IMR-90 (cell line): ENCODE measurements at regions not wholly inside any gene's neighbourhood (a gene's known extent, or its start where the extent isn't known, plus 50 kb on each side); places are given as distances from the start of the nearest gene placed in this dataset.

Experiments used
- ATAC-seq: fragments of 200-7000 bp; cut with Tn5 transposase; 2 replicates; pipeline ENCODE4 v1.9.1; 2020; ENCODE audit warnings: low read depth, mild to moderate bottlenecking, moderate library complexity
- BruUV-seq: library from RNA; stranded (reverse); fragments of 400-500 nt; replicated peaks from 2 replicates; lab custom pipeline; 2021; lab: Mats Ljungman, UMichigan
- CTCF ChIA-PET: fragments of 300-600 bp; formaldehyde crosslinking; extraction: SDS; loops from one replicate; lab custom pipeline; 2021; ENCODE audit warnings: antibody characterized with exemption; lab: Yijun Ruan, JAX
- POLR2A ChIA-PET: fragments of 300-600 bp; sonication (Branson Sonifier 250); formaldehyde crosslinking; loops from one replicate; lab custom pipeline; 2022; ENCODE audit warnings: antibody characterized with exemption; ENCODE audit not compliant: unreplicated experiment; lab: Charles Lee
- DNase-seq: peaks from one replicate; pipeline ENCODE4 v3.0.0; 2013
- H2AFZ ChIP-seq: replicated peaks from 2 replicates; pipeline ENCODE3; 2013; ENCODE audit warnings: low read length, mild to moderate bottlenecking; ENCODE audit not compliant: poor library complexity
- H2AK5ac ChIP-seq: 2 replicates; pipeline ENCODE4 v1.6.1; 2013; ENCODE audit warnings: low read depth, low read length, inconsistent platforms
- H2AK9ac ChIP-seq: replicated peaks from 2 replicates; pipeline ENCODE3; 2013; ENCODE audit warnings: mild to moderate bottlenecking, low read depth, low read length, moderate library complexity; ENCODE audit not compliant: poor library complexity
- H2BK120ac ChIP-seq: 2 replicates; pipeline ENCODE4 v1.6.1; 2013; ENCODE audit warnings: low read depth, low read length, inconsistent platforms
- H2BK15ac ChIP-seq: 3 replicates; pipeline ENCODE4 v1.6.1; 2013; ENCODE audit warnings: low read depth, low read length, inconsistent platforms
- H2BK20ac ChIP-seq: 2 replicates; pipeline ENCODE4 v1.6.1; 2013; ENCODE audit warnings: low read depth, mild to moderate bottlenecking, inconsistent platforms, low read length, moderate library complexity
- H2BK5ac ChIP-seq: 2 replicates; pipeline ENCODE4 v1.6.1; 2013; ENCODE audit warnings: mild to moderate bottlenecking, low read depth, low read length, inconsistent platforms; ENCODE audit not compliant: poor library complexity, severe bottlenecking
- H3K14ac ChIP-seq: replicated peaks from 2 replicates; pipeline ENCODE4 v1.6.1; 2013; ENCODE audit warnings: low read depth, low read length, inconsistent platforms
- H3K18ac ChIP-seq: 2 replicates; pipeline ENCODE4 v1.6.1; 2013; ENCODE audit warnings: low read depth, low read length, control low read depth
- H3K23ac ChIP-seq: 2 replicates; pipeline ENCODE4 v1.6.1; 2013; ENCODE audit warnings: low read depth, low read length, inconsistent platforms
- H3K27ac ChIP-seq: 2 replicates; pipeline ENCODE4 v1.5.1; 2013; ENCODE audit warnings: mild to moderate bottlenecking, control low read depth, low read length; ENCODE audit not compliant: insufficient read depth
- H3K27me3 ChIP-seq: 2 replicates; pipeline ENCODE4 v1.6.1; 2013; ENCODE audit warnings: low read length; ENCODE audit not compliant: control insufficient read depth, insufficient read depth
- H3K36me3 ChIP-seq: 2 replicates; pipeline ENCODE4 v1.6.1; 2013; ENCODE audit warnings: low read length, mixed read lengths; ENCODE audit not compliant: control insufficient read depth, insufficient read depth
- H3K4ac ChIP-seq: 2 replicates; pipeline ENCODE4 v1.6.1; 2013; ENCODE audit warnings: low read depth, low read length, inconsistent platforms
- H3K4me1 ChIP-seq: 2 replicates; pipeline ENCODE4 v1.6.1; 2013; ENCODE audit warnings: low read length, mixed read lengths; ENCODE audit not compliant: control insufficient read depth, insufficient read depth
- H3K4me2 ChIP-seq: 2 replicates; pipeline ENCODE4 v1.6.1; 2013; ENCODE audit warnings: low read depth, mild to moderate bottlenecking, control low read depth, low read length, moderate library complexity
- H3K4me3 ChIP-seq: 2 replicates; pipeline ENCODE4 v1.5.1; 2013; ENCODE audit warnings: low read depth, mild to moderate bottlenecking, control low read depth, low read length, moderate library complexity; ENCODE audit not compliant: insufficient read depth
- H3K56ac ChIP-seq: 2 replicates; pipeline ENCODE4 v1.6.1; 2013; ENCODE audit warnings: low read length, inconsistent platforms; ENCODE audit not compliant: insufficient read depth; ENCODE audit errors: extremely low read depth
- H3K79me1 ChIP-seq, 2 experiments: 2 replicates each; pipeline ENCODE4 v1.6.1; 2013; ENCODE audit warnings: low read length in 2 of 2, inconsistent platforms in 1 of 2, low read depth in 1 of 2
- H3K9ac ChIP-seq: 2 replicates; pipeline ENCODE4 v1.6.1; 2013; ENCODE audit warnings: low read depth, low read length, control low read depth
- H3K9me1 ChIP-seq: 2 replicates; pipeline ENCODE4 v1.6.1; 2013; ENCODE audit warnings: low read length, inconsistent platforms; ENCODE audit not compliant: insufficient read depth
- H3K9me3 ChIP-seq: 2 replicates; pipeline ENCODE4 v1.6.1; 2013; ENCODE audit warnings: low read length; ENCODE audit not compliant: control insufficient read depth, insufficient read depth
- H4K20me1 ChIP-seq: 2 replicates; pipeline ENCODE4 v1.6.1; 2013; ENCODE audit warnings: low read length, inconsistent platforms; ENCODE audit not compliant: insufficient read depth
- H4K5ac ChIP-seq: 2 replicates; pipeline ENCODE4 v1.6.1; 2013; ENCODE audit warnings: mild to moderate bottlenecking, low read depth, low read length, control low read depth
- H4K8ac ChIP-seq, 2 experiments: 2 replicates each; pipeline ENCODE4 v1.6.1; 2013; ENCODE audit warnings: low read depth in 2 of 2, low read length in 2 of 2, control low read depth in 1 of 2, inconsistent platforms in 1 of 2
- H4K91ac ChIP-seq: 2 replicates; pipeline ENCODE4 v1.6.1; 2013; ENCODE audit warnings: low read depth, low read length, inconsistent platforms; ENCODE audit not compliant: insufficient read depth
- BHLHE40 ChIP-seq: fragments of 150-350 bp; IDR thresholded peaks from 2 replicates; pipeline ENCODE4 v1.6.1; 2016; ENCODE audit warnings: mild to moderate bottlenecking, low read depth, low read length
- CEBPB ChIP-seq: IDR thresholded peaks from 2 replicates; pipeline ENCODE4 v1.6.1; 2012; ENCODE audit warnings: low read depth, low read length, improper control_type of control experiment
- CHD1 ChIP-seq: IDR thresholded peaks from 2 replicates; pipeline ENCODE4 v1.6.1; 2012; ENCODE audit warnings: low read depth, low read length, improper control_type of control experiment
- ELK1 ChIP-seq: fragments of 150-350 bp; IDR thresholded peaks from 2 replicates; pipeline ENCODE4 v1.6.1; 2016; ENCODE audit warnings: low read depth, mild to moderate bottlenecking, low read length, moderate library complexity, borderline replicate concordance
- FOS ChIP-seq: fragments of 150-350 bp; IDR thresholded peaks from 2 replicates; pipeline ENCODE4 v1.6.1; 2016; ENCODE audit warnings: low read depth, low read length
- MAFK ChIP-seq: IDR thresholded peaks from 2 replicates; pipeline ENCODE4 v1.6.1; 2012; ENCODE audit warnings: low read depth, low read length, improper control_type of control experiment
- MAZ ChIP-seq: IDR thresholded peaks from 2 replicates; pipeline ENCODE4 v1.6.1; 2012; ENCODE audit warnings: low read depth, mild to moderate bottlenecking, low read length, improper control_type of control experiment, moderate library complexity, borderline replicate concordance
- MXI1 ChIP-seq: IDR thresholded peaks from 2 replicates; pipeline ENCODE4 v1.6.1; 2012; ENCODE audit warnings: low read depth, mild to moderate bottlenecking, low read length, moderate library complexity, borderline replicate concordance
- NFE2L2 ChIP-seq: fragments of 150-350 bp; IDR thresholded peaks from 2 replicates; pipeline ENCODE4 v1.6.1; 2016; ENCODE audit warnings: low read depth, mild to moderate bottlenecking, low read length
- POLR2A ChIP-seq: IDR thresholded peaks from 2 replicates; pipeline ENCODE4 v1.6.1; 2012; ENCODE audit warnings: mild to moderate bottlenecking, low read depth, low read length
- RAD21 ChIP-seq: IDR thresholded peaks from 2 replicates; pipeline ENCODE4 v1.6.1; 2012; ENCODE audit warnings: low read length, improper control_type of control experiment
- RCOR1 ChIP-seq: IDR thresholded peaks from 2 replicates; pipeline ENCODE4 v1.6.1; 2012; ENCODE audit warnings: mild to moderate bottlenecking, low read length, improper control_type of control experiment; ENCODE audit not compliant: insufficient replicate concordance
- RFX5 ChIP-seq: IDR thresholded peaks from 2 replicates; pipeline ENCODE4 v1.8.0; 2012; ENCODE audit warnings: low read depth, mild to moderate bottlenecking, low read length, moderate library complexity
- SMC3 ChIP-seq: fragments of 150-350 bp; IDR thresholded peaks from 2 replicates; pipeline ENCODE4 v1.6.1; 2016; ENCODE audit warnings: low read depth, mild to moderate bottlenecking, antibody characterized with exemption, low read length, moderate library complexity
- USF2 ChIP-seq: fragments of 150-350 bp; IDR thresholded peaks from 2 replicates; pipeline ENCODE4 v1.6.1; 2017; ENCODE audit warnings: mild to moderate bottlenecking, antibody characterized with exemption, low read length, low read depth
- WGBS, 2 experiments: methylation state at CpG; one replicate each; pipeline versions ENCODE4 v1.1.5 to v1.1.7; 2013; ENCODE audit warnings: missing lambda C conversion rate in 2 of 2; ENCODE audit not compliant: insufficient read length in 1 of 2; ENCODE audit errors: extremely low coverage in 2 of 2; 5-methylcytosine and 5-hydroxymethylcytosine counted together
- dilution Hi-C: fragments of 300-500 bp; cut with HindIII; formaldehyde crosslinking; loops from one replicate; pipeline ENCODE4 v1.14.3; 2018; ENCODE audit warnings: low sequenced_read_pairs; ENCODE audit not compliant: unreplicated experiment
- in situ Hi-C: fragments of 300-500 bp; cut with MboI; formaldehyde crosslinking; loops from 3 replicates; pipeline ENCODE4 v1.14.3; 2019; ENCODE audit warnings: low sequenced_read_pairs, inconsistent platforms, mixed read lengths
- intact Hi-C: fragments of 100-400 bp; cut with micrococcal nuclease; formaldehyde crosslinking; loops from 2 replicates; pipeline ENCODE4 v1.10.0; 2022
- TF ChIP-seq, protein P1 (sequence below): conservative IDR thresholded peaks from 2 replicates; pipeline ENCODE4 v1.5.1; 2012; ENCODE audit warnings: mild to moderate bottlenecking, low read depth, low read length, improper control_type of control experiment

DNA sequence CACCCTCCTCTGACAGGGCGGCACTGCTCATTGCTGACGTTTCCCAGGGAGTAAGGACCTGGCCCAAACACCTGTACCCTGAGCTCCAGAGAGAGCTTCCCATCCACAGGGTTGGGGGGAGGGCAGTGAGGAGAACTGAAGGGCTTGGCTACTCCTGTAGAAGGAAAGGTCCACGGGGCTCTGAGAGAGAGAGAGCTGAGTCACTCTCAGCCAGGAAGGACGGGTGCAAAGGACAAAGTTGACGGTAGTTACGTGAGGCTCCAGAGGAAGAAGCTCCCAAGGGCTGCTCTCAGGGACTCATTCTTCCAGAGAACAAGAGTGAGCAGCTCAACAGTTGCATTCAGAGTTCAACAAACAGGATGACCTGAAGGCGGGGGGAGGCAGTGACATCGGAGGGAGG, 852.5 kb downstream of the GALR1 start:
- dilution Hi-C loops, result no loop called here
- no peak overlapping the region for H3K14ac ChIP-seq
- no peaks in the 10 kb centered on the region for H3K9me1 ChIP-seq
- no peak overlapping the region for H2AK5ac ChIP-seq
- no peaks in the 10 kb centered on the region for H3K4me1 ChIP-seq
- intact Hi-C loops, result no loop called here
- peaks cover 42% of the 10 kb centered on the region for H3K9me3 ChIP-seq
- no peak overlapping the region for H4K8ac ChIP-seq
- no peak overlapping the region for H2AFZ ChIP-seq
- H3K9ac ChIP-seq, result no peak overlapping the region
- no peak overlapping the region for H3K4ac ChIP-seq
- H3K23ac ChIP-seq, result no peak overlapping the region
- no peak overlapping the region for H3K56ac ChIP-seq
- H4K5ac ChIP-seq, result no peak overlapping the region
- no peak overlapping the region for H3K4me3 ChIP-seq
- H2BK120ac ChIP-seq, result no peak overlapping the region
- POLR2A ChIA-PET, result no interaction called here
- no peak for TF ChIP-seq NFE2L2
- no peak for TF ChIP-seq ELK1
- TF ChIP-seq POLR2A, result no peak
- TF ChIP-seq MAZ, result no peak
- TF ChIP-seq BHLHE40, result no peak
- no peak for TF ChIP-seq MAFK
- TF ChIP-seq RCOR1, result no peak
- no peak for TF ChIP-seq MXI1
- TF ChIP-seq, protein P1, sequence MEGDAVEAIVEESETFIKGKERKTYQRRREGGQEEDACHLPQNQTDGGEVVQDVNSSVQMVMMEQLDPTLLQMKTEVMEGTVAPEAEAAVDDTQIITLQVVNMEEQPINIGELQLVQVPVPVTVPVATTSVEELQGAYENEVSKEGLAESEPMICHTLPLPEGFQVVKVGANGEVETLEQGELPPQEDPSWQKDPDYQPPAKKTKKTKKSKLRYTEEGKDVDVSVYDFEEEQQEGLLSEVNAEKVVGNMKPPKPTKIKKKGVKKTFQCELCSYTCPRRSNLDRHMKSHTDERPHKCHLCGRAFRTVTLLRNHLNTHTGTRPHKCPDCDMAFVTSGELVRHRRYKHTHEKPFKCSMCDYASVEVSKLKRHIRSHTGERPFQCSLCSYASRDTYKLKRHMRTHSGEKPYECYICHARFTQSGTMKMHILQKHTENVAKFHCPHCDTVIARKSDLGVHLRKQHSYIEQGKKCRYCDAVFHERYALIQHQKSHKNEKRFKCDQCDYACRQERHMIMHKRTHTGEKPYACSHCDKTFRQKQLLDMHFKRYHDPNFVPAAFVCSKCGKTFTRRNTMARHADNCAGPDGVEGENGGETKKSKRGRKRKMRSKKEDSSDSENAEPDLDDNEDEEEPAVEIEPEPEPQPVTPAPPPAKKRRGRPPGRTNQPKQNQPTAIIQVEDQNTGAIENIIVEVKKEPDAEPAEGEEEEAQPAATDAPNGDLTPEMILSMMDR, result no peak
- no peak for TF ChIP-seq CHD1
- TF ChIP-seq RAD21, result no peak
- no peak for TF ChIP-seq CEBPB
- no peak for TF ChIP-seq SMC3
- no peak for TF ChIP-seq FOS
- TF ChIP-seq RFX5, result no peak
- TF ChIP-seq USF2, result no peak
- H3K27me3 ChIP-seq, result no peaks in the 10 kb centered on the region
- ATAC-seq (no peak), DNase-seq (no peak)
- no peak overlapping the region for H2BK15ac ChIP-seq
- H3K27ac ChIP-seq, result no peak overlapping the region
- H3K79me1 ChIP-seq, result no peaks in the 10 kb centered on the region
- H3K36me3 ChIP-seq, result no peaks in the 10 kb centered on the region
- no peak overlapping the region for H2AK9ac ChIP-seq
- H2BK20ac ChIP-seq, result no peak overlapping the region
- H3K4me2 ChIP-seq, result no peak overlapping the region
- 58% methylated on average over 3 of the region's 8 CpGs; no CpG with 5 or more reads in 1 of the 2 experiments for WGBS, 2 experiments
- no peak overlapping the region for H4K91ac ChIP-seq
- H3K18ac ChIP-seq, result no peak overlapping the region
- no peaks in the 10 kb centered on the region for H4K20me1 ChIP-seq
- no TSS peak for BruUV-seq
- no peak overlapping the region for H2BK5ac ChIP-seq
- in situ Hi-C loops, result no loop called here
- CTCF ChIA-PET, result no interaction called here
